ENCODE measurements at regions not wholly inside any gene's neighbourhood (a gene's known extent, or its start where the extent isn't known, plus 50 kb on each side); places are given as distances from the start of the nearest gene placed in this dataset.

DNA sequence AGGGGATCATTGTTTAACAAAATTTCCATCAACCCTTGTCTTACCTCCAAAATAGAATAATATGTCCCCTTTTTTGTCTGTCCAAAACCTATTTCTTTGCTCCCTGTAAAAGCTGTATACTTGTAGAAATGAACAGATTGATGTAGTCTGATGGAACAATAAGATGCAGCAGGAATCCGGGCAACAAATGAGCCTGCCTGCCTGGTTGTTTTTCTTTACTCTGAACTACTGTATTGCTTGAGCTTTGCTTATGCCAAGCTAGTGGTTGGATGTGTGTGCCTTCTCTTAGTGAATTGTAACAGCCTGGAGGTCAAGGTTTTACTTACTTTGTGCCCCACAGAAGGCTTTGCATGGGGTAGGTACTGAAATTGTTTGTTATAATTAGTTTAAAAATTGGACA is 116.2 kb upstream of the TLL1 start:
- H3K79me2 ChIP-seq (ENCODE audit: control insufficient read depth, insufficient read depth, low read length): no peaks in the 10 kb centered on the region
- no peak overlapping the region for H3K27ac ChIP-seq (ENCODE audit: insufficient read depth, low read length)
- TF ChIP-seq, protein P1, sequence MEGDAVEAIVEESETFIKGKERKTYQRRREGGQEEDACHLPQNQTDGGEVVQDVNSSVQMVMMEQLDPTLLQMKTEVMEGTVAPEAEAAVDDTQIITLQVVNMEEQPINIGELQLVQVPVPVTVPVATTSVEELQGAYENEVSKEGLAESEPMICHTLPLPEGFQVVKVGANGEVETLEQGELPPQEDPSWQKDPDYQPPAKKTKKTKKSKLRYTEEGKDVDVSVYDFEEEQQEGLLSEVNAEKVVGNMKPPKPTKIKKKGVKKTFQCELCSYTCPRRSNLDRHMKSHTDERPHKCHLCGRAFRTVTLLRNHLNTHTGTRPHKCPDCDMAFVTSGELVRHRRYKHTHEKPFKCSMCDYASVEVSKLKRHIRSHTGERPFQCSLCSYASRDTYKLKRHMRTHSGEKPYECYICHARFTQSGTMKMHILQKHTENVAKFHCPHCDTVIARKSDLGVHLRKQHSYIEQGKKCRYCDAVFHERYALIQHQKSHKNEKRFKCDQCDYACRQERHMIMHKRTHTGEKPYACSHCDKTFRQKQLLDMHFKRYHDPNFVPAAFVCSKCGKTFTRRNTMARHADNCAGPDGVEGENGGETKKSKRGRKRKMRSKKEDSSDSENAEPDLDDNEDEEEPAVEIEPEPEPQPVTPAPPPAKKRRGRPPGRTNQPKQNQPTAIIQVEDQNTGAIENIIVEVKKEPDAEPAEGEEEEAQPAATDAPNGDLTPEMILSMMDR (conservative IDR thresholded peaks at IDR 0.05 in 1 of 2, IDR thresholded peaks at IDR 0.05 in 1 of 2; ENCODE audit: low read depth in 1 of 2, low read length in 2 of 2): no peak
- no peak for TF ChIP-seq EZH2 (IDR thresholded peaks at IDR 0.05; ENCODE audit: low read length, missing control alignments)
- no peak overlapping the region for H2AFZ ChIP-seq (ENCODE audit: low read length)
- H3K4me1 ChIP-seq (ENCODE audit: control insufficient read depth, extremely low read depth, insufficient read depth, low read length): no peaks in the 10 kb centered on the region
- H3K9ac ChIP-seq (ENCODE audit: insufficient read depth, low read length): no peak overlapping the region
- no peaks in the 10 kb centered on the region for H3K27me3 ChIP-seq (ENCODE audit: control insufficient read depth, insufficient read depth, low read length)
- no peaks in the 10 kb centered on the region for H3K9me3 ChIP-seq (ENCODE audit: control insufficient read depth, insufficient read depth, low read depth, low read length)
- no peak overlapping the region for H3K4me2 ChIP-seq (ENCODE audit: extremely low read depth, insufficient read depth, low read length)
- DNase-seq (ENCODE audit: low read depth in 2 of 2): no peak
- no peaks in the 10 kb centered on the region for H4K20me1 ChIP-seq (ENCODE audit: control insufficient read depth, extremely low read depth, insufficient read depth, low read length)
- H3K36me3 ChIP-seq (ENCODE audit: control insufficient read depth, insufficient read depth, low read length): no peaks in the 10 kb centered on the region
- H3K4me3 ChIP-seq (replicated peaks in 1 of 4; ENCODE audit: control extremely low read depth in 1 of 4, insufficient read depth in 1 of 4, low read depth in 3 of 4, low read length in 4 of 4): no peak overlapping the region

DNA sequence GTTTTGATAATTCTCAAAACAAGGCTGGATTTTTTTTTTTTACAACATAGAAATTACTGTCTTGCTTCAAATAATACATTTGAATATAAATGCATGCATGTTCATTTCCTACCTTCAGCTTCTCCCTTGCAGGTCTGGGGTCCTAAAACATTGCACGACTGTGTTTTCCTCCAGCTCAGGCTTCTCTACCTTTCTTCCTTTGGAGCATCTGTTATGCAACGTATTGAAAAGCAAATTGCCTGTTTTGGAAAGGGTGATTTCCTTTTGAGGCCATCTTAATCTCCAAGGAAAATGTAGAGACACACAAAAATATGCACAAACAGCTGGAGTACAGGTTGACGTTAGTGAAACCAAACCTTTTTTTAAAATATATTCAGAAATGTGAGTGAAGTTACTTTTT is 115.6 kb upstream of the TLL1 start:
- Histone ChIP-seq H3K9ac (ENCODE audit: insufficient read depth, low read length) (no peak overlapping the region), H4K20me1 (ENCODE audit: control insufficient read depth, extremely low read depth, insufficient read depth, low read length) (no peaks in the 10 kb centered on the region), H3K9me3 (ENCODE audit: control insufficient read depth, insufficient read depth, low read depth, low read length) (no peaks in the 10 kb centered on the region), H2AFZ (ENCODE audit: low read length) (no peak overlapping the region), H3K79me2 (ENCODE audit: control insufficient read depth, insufficient read depth, low read length) (no peaks in the 10 kb centered on the region), H3K4me2 (ENCODE audit: extremely low read depth, insufficient read depth, low read length) (no peak overlapping the region), H3K27ac (ENCODE audit: insufficient read depth, low read length) (no peak overlapping the region), H3K4me1 (ENCODE audit: control insufficient read depth, extremely low read depth, insufficient read depth, low read length) (no peaks in the 10 kb centered on the region), H3K27me3 (ENCODE audit: control insufficient read depth, insufficient read depth, low read length) (no peaks in the 10 kb centered on the region), H3K36me3 (ENCODE audit: control insufficient read depth, insufficient read depth, low read length) (no peaks in the 10 kb centered on the region), H3K4me3 (replicated peaks in 1 of 4; ENCODE audit: control extremely low read depth in 1 of 4, insufficient read depth in 1 of 4, low read depth in 3 of 4, low read length in 4 of 4) (no peak overlapping the region)
- TF ChIP-seq, protein P1 (conservative IDR thresholded peaks at IDR 0.05 in 1 of 2, IDR thresholded peaks at IDR 0.05 in 1 of 2; ENCODE audit: low read depth in 1 of 2, low read length in 2 of 2): no peak
- TF ChIP-seq EZH2 (IDR thresholded peaks at IDR 0.05; ENCODE audit: low read length, missing control alignments): no peak
- DNase-seq (ENCODE audit: low read depth in 2 of 2): no peak

DNA sequence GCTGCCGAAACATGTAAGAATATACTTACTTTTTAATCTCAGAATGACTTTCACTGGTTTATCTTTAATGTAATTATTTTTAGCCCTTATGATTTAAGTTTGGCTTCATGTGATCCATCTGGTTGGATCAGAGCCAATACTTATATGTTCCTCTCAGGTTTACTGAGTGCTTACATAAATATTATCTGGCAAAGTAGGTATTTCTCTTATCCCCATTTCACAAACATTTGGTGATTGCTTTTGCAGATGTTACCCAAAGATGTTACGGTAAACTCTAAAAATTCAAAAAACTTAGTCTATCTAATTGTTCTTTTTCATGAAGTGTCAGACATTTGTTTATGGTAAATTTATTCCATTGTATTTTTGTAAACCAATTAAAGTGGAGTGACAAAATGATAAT is 115.0 kb upstream of the TLL1 start:
- TF ChIP-seq, protein P1 (conservative IDR thresholded peaks at IDR 0.05 in 1 of 2, IDR thresholded peaks at IDR 0.05 in 1 of 2; ENCODE audit: low read depth in 1 of 2, low read length in 2 of 2): no peak
- no peak for TF ChIP-seq EZH2 (IDR thresholded peaks at IDR 0.05; ENCODE audit: low read length, missing control alignments)
- Histone ChIP-seq H3K9me3 (ENCODE audit: control insufficient read depth, insufficient read depth, low read depth, low read length) (no peaks in the 10 kb centered on the region), H3K4me2 (ENCODE audit: extremely low read depth, insufficient read depth, low read length) (no peak overlapping the region), H3K27me3 (ENCODE audit: control insufficient read depth, insufficient read depth, low read length) (no peaks in the 10 kb centered on the region), H3K4me1 (ENCODE audit: control insufficient read depth, extremely low read depth, insufficient read depth, low read length) (no peaks in the 10 kb centered on the region), H4K20me1 (ENCODE audit: control insufficient read depth, extremely low read depth, insufficient read depth, low read length) (no peaks in the 10 kb centered on the region), H3K27ac (ENCODE audit: insufficient read depth, low read length) (no peak overlapping the region), H3K79me2 (ENCODE audit: control insufficient read depth, insufficient read depth, low read length) (no peaks in the 10 kb centered on the region), H3K9ac (ENCODE audit: insufficient read depth, low read length) (no peak overlapping the region), H2AFZ (ENCODE audit: low read length) (no peak overlapping the region), H3K36me3 (ENCODE audit: control insufficient read depth, insufficient read depth, low read length) (no peaks in the 10 kb centered on the region), H3K4me3 (replicated peaks in 1 of 4; ENCODE audit: control extremely low read depth in 1 of 4, insufficient read depth in 1 of 4, low read depth in 3 of 4, low read length in 4 of 4) (no peak overlapping the region)
- DNase-seq (ENCODE audit: low read depth in 2 of 2): no peak

Measured in fibroblast of lung (primary cell).